Liver (tissue), 8 donors: ENCODE measurements at regions not wholly inside any gene's neighbourhood (a gene's known extent, or its start where the extent isn't known, plus 50 kb on each side); places are given as distances from the start of the nearest gene placed in this dataset.

Experiments
- DNase-seq: peaks from one replicate; pipeline ENCODE4 v3.0.0-alpha.2; 2017; ENCODE audit warnings: low spot score
- H3K27ac ChIP-seq, 2 donors: one replicate each; pipeline ENCODE4 v1.7.0; 2013; ENCODE audit warnings: inconsistent platforms in 2 of 2, low read length in 2 of 2, control low read depth in 1 of 2, low read depth in 1 of 2, mild to moderate bottlenecking in 1 of 2
- H3K27me3 ChIP-seq, 4 donors: one replicate each; pipeline versions ENCODE4 v1.6.1 to v1.7.0; 2013; ENCODE audit warnings: low read length in 3 of 4, inconsistent platforms in 1 of 4, mild to moderate bottlenecking in 1 of 4, moderate library complexity in 1 of 4; ENCODE audit not compliant: control insufficient read depth in 4 of 4, insufficient read depth in 4 of 4
- H3K36me3 ChIP-seq, 4 donors: one replicate each; pipeline versions ENCODE4 v1.6.1 to v1.7.0; 2013; ENCODE audit warnings: low read length in 3 of 4, mild to moderate bottlenecking in 3 of 4, low read depth in 1 of 4, moderate library complexity in 1 of 4; ENCODE audit not compliant: control insufficient read depth in 4 of 4, insufficient read depth in 3 of 4
- H3K4me1 ChIP-seq, 4 donors: one replicate each; pipeline versions ENCODE4 v1.6.1 to v1.7.0; 2013; ENCODE audit warnings: low read length in 3 of 4, mild to moderate bottlenecking in 3 of 4, moderate library complexity in 1 of 4; ENCODE audit not compliant: control insufficient read depth in 4 of 4, insufficient read depth in 4 of 4
- H3K4me3 ChIP-seq, 3 donors: one replicate each; pipeline versions ENCODE4 v1.6.1 to v1.7.0; 2013; ENCODE audit warnings: low read length in 3 of 3, control low read depth in 1 of 3, low read depth in 1 of 3, mild to moderate bottlenecking in 1 of 3
- H3K9ac ChIP-seq, 2 donors: one replicate each; pipeline ENCODE4 v1.7.0; 2013; ENCODE audit warnings: low read length in 2 of 2, mild to moderate bottlenecking in 2 of 2, moderate library complexity in 2 of 2, control low read depth in 1 of 2, low read depth in 1 of 2
- H3K9me3 ChIP-seq, 4 donors: one replicate each; pipeline versions ENCODE4 v1.6.1 to v1.7.0; 2013; ENCODE audit warnings: low read length in 3 of 4; ENCODE audit not compliant: control insufficient read depth in 4 of 4
- ATF3 ChIP-seq: IDR thresholded peaks from 2 replicates; pipeline ENCODE4 v1.6.1; 2016; ENCODE audit warnings: antibody characterized with exemption
- CTCF ChIP-seq: fragments of 150-350 bp; IDR thresholded peaks from 2 replicates; pipeline ENCODE4 v1.5.1; 2017; ENCODE audit warnings: improper control_type of control experiment, low read depth, low read length; ENCODE audit not compliant: missing input control
- EGR1 ChIP-seq, 2 donors: IDR thresholded peaks; 2 replicates each; pipeline ENCODE4 v1.6.1; 2016 to 2018; ENCODE audit warnings: antibody characterized with exemption in 2 of 2, low read depth in 2 of 2
- FOXA1 ChIP-seq: IDR thresholded peaks from 2 replicates; pipeline ENCODE4 v1.6.1; 2016; ENCODE audit warnings: antibody characterized with exemption
- HNF4A ChIP-seq, 2 donors: conservative IDR thresholded peaks; 2 replicates each; pipeline ENCODE4 v1.6.1; 2016; ENCODE audit warnings: antibody characterized with exemption in 2 of 2, mild to moderate bottlenecking in 2 of 2
- NR2F2 ChIP-seq: IDR thresholded peaks from 2 replicates; pipeline ENCODE4 v1.6.1; 2016; ENCODE audit warnings: antibody characterized with exemption
- RAD21 ChIP-seq, 2 donors: IDR thresholded peaks; 2 replicates each; pipeline ENCODE4 v1.6.1; 2016; ENCODE audit warnings: antibody characterized with exemption in 2 of 2, mild to moderate bottlenecking in 2 of 2
- SP1 ChIP-seq: IDR thresholded peaks from 2 replicates; pipeline ENCODE4 v1.6.1; 2018; ENCODE audit warnings: antibody characterized with exemption, mild to moderate bottlenecking
- TAF1 ChIP-seq: conservative IDR thresholded peaks from 2 replicates; pipeline ENCODE4 v1.6.1; 2016; ENCODE audit warnings: antibody characterized with exemption, mild to moderate bottlenecking
- YY1 ChIP-seq: IDR thresholded peaks from 2 replicates; pipeline ENCODE4 v1.6.1; 2016; ENCODE audit warnings: antibody characterized with exemption, mild to moderate bottlenecking
- ZBTB33 ChIP-seq: IDR thresholded peaks from 2 replicates; pipeline ENCODE4 v1.6.1; 2016; ENCODE audit warnings: antibody characterized with exemption
- WGBS: extraction: QIAGEN DNeasy Blood & Tissue Kit; methylation state at CpG from one replicate; pipeline ENCODE4 v1.1.7; 2013; 5-methylcytosine and 5-hydroxymethylcytosine counted together
- TF ChIP-seq, protein P1 (sequence below): IDR thresholded peaks from 2 replicates; pipeline ENCODE4 v1.6.1; 2016; ENCODE audit warnings: antibody characterized with exemption
- donor health status: healthy.
- donor health status: healthy.
- donor health status: healthy.
- donor health status: healthy.
- donor health status: healthy.

GRCh38 chr2:58974881-58975280, 733.8 kb upstream of the FANCL start:
- no peak for DNase-seq

DNA sequence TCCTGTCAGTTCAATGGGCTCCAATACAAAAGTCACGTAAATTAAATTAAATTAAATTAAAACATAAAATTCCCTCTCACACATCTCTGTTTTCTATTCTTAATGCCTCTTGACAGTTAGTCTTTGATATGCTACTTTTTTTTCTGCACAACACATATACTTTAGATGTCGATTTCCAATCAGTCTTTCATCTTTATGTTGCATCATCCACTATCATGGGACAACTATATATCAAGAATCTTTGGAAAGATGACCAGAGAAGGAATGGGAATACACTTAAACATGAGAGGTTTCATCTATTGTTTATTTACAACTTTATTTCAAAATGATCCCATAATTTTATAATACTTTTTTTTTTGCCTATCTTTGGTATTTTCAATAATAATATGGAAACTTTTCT, 733.3 kb upstream of the FANCL start:
- Histone ChIP-seq H3K9me3 (no peaks in the 10 kb centered on the region), H3K36me3 (no peaks in the 10 kb centered on the region), H3K4me1 (no peaks in the 10 kb centered on the region), H3K27me3 (no peaks in the 10 kb centered on the region), H3K27ac (no peak overlapping the region), H3K9ac (no peak overlapping the region), H3K4me3 (no peak overlapping the region)
- 82% methylated on average over 2 of the region's 2 CpGs for WGBS
- DNase-seq: no peak
- no peak for TF ChIP-seq ATF3
- TF ChIP-seq NR2F2: no peak
- no peak for TF ChIP-seq RAD21 (IDR thresholded peaks at IDR 0.05)
- no peak for TF ChIP-seq TAF1

More at GRCh38 chr2:58974881-58975280, 733.8 kb upstream of the FANCL start:
- 84% methylated on average over 7 of the region's 7 CpGs for WGBS
- Histone ChIP-seq H3K27ac (no peak overlapping the region), H3K9me3 (no peaks in the 10 kb centered on the region), H3K4me3 (no peak overlapping the region), H3K9ac (no peak overlapping the region), H3K36me3 (no peaks in the 10 kb centered on the region), H3K4me1 (no peaks in the 10 kb centered on the region), H3K27me3 (no peaks in the 10 kb centered on the region)
- no peak for TF ChIP-seq YY1
- no peak for TF ChIP-seq FOXA1
- no peak for TF ChIP-seq RAD21 (IDR thresholded peaks at IDR 0.05)
- no peak for TF ChIP-seq NR2F2
- TF ChIP-seq ZBTB33: no peak
- no peak for TF ChIP-seq CTCF

DNA sequence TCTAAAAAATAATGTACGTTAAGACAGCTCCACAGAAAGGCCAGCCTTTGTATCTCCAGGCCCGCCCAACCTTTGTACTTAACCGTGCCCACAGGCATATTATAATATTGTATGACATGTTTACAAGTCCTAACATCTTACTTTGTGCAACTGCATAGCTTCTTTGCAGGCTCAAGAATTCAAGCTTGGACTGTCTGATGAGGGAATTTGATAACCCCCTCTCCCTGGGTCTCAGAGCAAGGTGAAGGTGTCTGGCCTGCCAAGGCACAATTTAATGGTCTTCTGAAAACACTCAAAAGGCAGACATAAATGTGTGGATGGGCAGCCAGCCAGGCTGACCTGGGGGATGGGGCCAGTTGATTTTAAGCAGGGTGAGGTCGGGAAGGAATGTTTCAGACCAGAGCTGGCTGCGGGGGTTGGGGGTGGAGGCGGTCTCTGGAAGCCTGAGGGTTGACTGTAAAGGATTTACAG, 732.7 kb upstream of the FANCL start:
- 64% methylated on average over 6 of the region's 6 CpGs for WGBS
- H3K27me3 ChIP-seq: no peaks in the 10 kb centered on the region
- TF ChIP-seq, protein P1, sequence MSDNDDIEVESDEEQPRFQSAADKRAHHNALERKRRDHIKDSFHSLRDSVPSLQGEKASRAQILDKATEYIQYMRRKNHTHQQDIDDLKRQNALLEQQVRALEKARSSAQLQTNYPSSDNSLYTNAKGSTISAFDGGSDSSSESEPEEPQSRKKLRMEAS: no peak
- H3K9me3 ChIP-seq: no peaks in the 10 kb centered on the region
- no peak overlapping the region for H3K27ac ChIP-seq
- no peaks in the 10 kb centered on the region for H3K4me1 ChIP-seq
- no peak for DNase-seq
- no peak overlapping the region for H3K4me3 ChIP-seq
- no peak overlapping the region for H3K9ac ChIP-seq
- H3K36me3 ChIP-seq: no peaks in the 10 kb centered on the region

DNA sequence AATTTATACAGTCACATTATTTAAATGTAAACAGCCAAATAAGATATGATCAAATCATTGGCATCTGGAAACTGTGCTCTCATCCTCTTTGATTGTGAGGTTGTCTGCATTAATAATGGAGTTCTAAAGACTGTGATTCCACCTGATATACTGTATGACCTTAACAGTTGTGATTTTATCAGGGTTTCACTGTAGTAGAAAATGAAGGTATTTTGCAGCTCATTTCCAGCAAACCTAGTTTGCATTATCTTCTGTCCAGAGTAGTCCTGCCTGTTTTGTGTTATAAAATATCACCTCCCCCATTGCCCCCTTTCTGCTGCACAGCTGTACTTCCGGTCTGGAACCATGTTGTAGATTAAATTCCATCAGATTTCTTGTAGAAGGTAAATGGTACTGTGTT, 731.6 kb upstream of the FANCL start:
- H3K27ac ChIP-seq: no peak overlapping the region
- no peaks in the 10 kb centered on the region for H3K36me3 ChIP-seq
- H3K4me3 ChIP-seq: no peak overlapping the region
- H3K4me1 ChIP-seq: no peaks in the 10 kb centered on the region
- no peaks in the 10 kb centered on the region for H3K9me3 ChIP-seq
- 65% methylated on average over 1 of the region's 1 CpG for WGBS
- no peak overlapping the region for H3K9ac ChIP-seq
- no peaks in the 10 kb centered on the region for H3K27me3 ChIP-seq
- DNase-seq: no peak
- no peak for TF ChIP-seq SP1
- TF ChIP-seq HNF4A (conservative IDR thresholded peaks at IDR 0.05): no peak
- TF ChIP-seq FOXA1: no peak
- TF ChIP-seq EGR1 (IDR thresholded peaks at IDR 0.05; ENCODE audit: low read depth in 2 of 2): no peak
- TF ChIP-seq ZBTB33: no peak
- no peak for TF ChIP-seq ATF3
